ENCODE measurements at regions not wholly inside any gene's neighbourhood (a gene's known extent, or its start where the extent isn't known, plus 50 kb on each side); places are given as distances from the start of the nearest gene placed in this dataset.

GRCh38 chr7:45240273-45240771 lies 82.7 kb downstream of the RAMP3 start:
- POLR2A ChIA-PET: no interaction called here
- intact Hi-C loops (cut with micrococcal nuclease; ENCODE audit: unreplicated experiment) (no loop called here), in situ Hi-C loops (cut with MboI) (no loop called here)
- SMC1A ChIA-PET (ENCODE audit: uncharacterized antibody, unreplicated experiment): interaction anchor here (0.7 kb wide), 1 partner anchor 247 kb away, joined by 3 read pairs; no protein-coding TSS in a partner anchor
- 37% methylated on average over 7 of the region's 7 CpGs for WGBS (ENCODE audit: insufficient coverage, insufficient replicate concordance, low lambda C conversion rate, missing lambda C conversion rate)
- Histone ChIP-seq H3K27ac (ENCODE audit: control insufficient read depth, insufficient read depth) (no peak overlapping the region), H3K4me2 (ENCODE audit: control insufficient read depth, insufficient read depth) (no peak overlapping the region), H2AFZ (ENCODE audit: control insufficient read depth, low read depth, low read length) (no peak overlapping the region), H3K9me3 (replicated peaks; ENCODE audit: control insufficient read depth, insufficient read depth, low read length) (no peaks in the 10 kb centered on the region), H4K20me1 (ENCODE audit: control insufficient read depth, insufficient read depth) (no peaks in the 10 kb centered on the region), H3K36me3 (ENCODE audit: control insufficient read depth in 2 of 2, insufficient read depth in 2 of 2, low read length in 1 of 2) (no peaks in the 10 kb centered on the region), H3K27me3 (replicated peaks in 1 of 2; ENCODE audit: control insufficient read depth in 2 of 2, insufficient read depth in 2 of 2, low read length in 1 of 2) (peaks cover 6 to 8% of the 10 kb centered on the region in 2 experiments; a peak in 3 of 4 replicates), H3K79me2 (ENCODE audit: control insufficient read depth, insufficient read depth, low read length) (no peaks in the 10 kb centered on the region), H3K4me1 (ENCODE audit: control insufficient read depth, insufficient read depth, low read length) (no peaks in the 10 kb centered on the region), H3K9ac (ENCODE audit: control insufficient read depth, insufficient read depth, low read length) (no peak overlapping the region), H3K4me3 (no peak overlapping the region)
- DNase-seq (ENCODE audit: low read depth, low spot score): no peak
- RAD21 ChIA-PET (ENCODE audit: unreplicated experiment): no interaction called here
- no peak for TF ChIP-seq CHD2 (IDR thresholded peaks at IDR 0.05; ENCODE audit: borderline replicate concordance, low read depth, low read length)
- TF ChIP-seq ATF7 (IDR thresholded peaks at IDR 0.05; ENCODE audit: low read depth): no peak
- no peak for TF ChIP-seq E2F8 (IDR thresholded peaks at IDR 0.05; ENCODE audit: low read depth, partially characterized antibody)
- no peak for TF ChIP-seq BCLAF1 (IDR thresholded peaks at IDR 0.05)
- no peak for FAIRE-seq
- CTCF ChIA-PET: interaction anchor here (1.4 kb wide), 1 partner anchor 19 kb away, joined by 3 read pairs; no protein-coding TSS in a partner anchor
- BruUV-seq (replicated peaks): no TSS peak
- ATAC-seq: no peak

All from GM12878 (cell line).